ENCODE measurements at regions not wholly inside any gene's neighbourhood (a gene's known extent, or its start where the extent isn't known, plus 50 kb on each side); places are given as distances from the start of the nearest gene placed in this dataset.

DNA sequence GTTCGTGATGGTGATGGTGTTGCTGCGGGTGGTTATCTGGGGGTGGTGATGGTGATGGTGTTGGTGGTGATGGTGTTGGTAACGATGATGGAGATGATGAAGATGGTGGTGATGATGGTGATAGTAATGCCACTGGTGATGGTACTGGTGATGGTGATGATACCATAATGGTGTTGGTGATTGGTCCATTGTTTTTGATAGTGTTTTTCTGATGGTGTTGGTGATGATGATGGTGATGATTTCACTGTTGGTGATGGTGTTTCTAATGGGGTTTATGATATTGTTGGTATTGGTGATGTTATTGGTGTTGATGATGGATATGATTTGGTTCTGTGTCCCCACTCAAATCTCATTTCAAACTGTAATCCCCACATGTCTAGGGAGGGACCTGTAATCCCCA lies 51.7 kb upstream of the PITRM1 start:
- in situ Hi-C loops (cut with MboI; ENCODE audit: low sequenced_read_pairs) = loop anchor here (10.0 to 25.0 kb wide), 2 partner anchors 551 to 1288 kb away; no protein-coding TSS in a partner anchor
- no peak for DNase-seq
- Histone ChIP-seq H2AK5ac (ENCODE audit: low read depth, low read length) (peak overlapping the region; percentile 94), H3K14ac (replicated peaks; ENCODE audit: low read depth, low read length) (no peak overlapping the region), H4K5ac (ENCODE audit: low read depth, low read length) (no peak overlapping the region), H3K9me1 (ENCODE audit: insufficient read depth, low read length) (peaks cover 12% of the 10 kb centered on the region), H3K9ac (ENCODE audit: low read depth, low read length) (no peak overlapping the region), H3K36me3 (ENCODE audit: control insufficient read depth, insufficient read depth, low read length) (no peaks in the 10 kb centered on the region), H3K79me1 (ENCODE audit: low read depth in 1 of 2, low read length in 2 of 2) (no peaks in the 10 kb centered on the region), H2AFZ (replicated peaks; ENCODE audit: low read length, poor library complexity) (no peak overlapping the region), H3K23ac (ENCODE audit: low read depth, low read length) (no peak overlapping the region), H2BK120ac (ENCODE audit: low read depth, low read length) (no peak overlapping the region), H2BK15ac (ENCODE audit: low read depth, low read length) (peak overlapping the region; percentile 81; the same call in 2 of the 3 replicates), H4K20me1 (ENCODE audit: insufficient read depth, low read length) (no peaks in the 10 kb centered on the region), H4K91ac (ENCODE audit: insufficient read depth, low read depth, low read length) (peak overlapping the region; percentile 64; the same call in 1 of the 2 replicates), H3K56ac (ENCODE audit: extremely low read depth, insufficient read depth, low read length) (no peak overlapping the region), H4K8ac (ENCODE audit: low read depth in 2 of 2, low read length in 2 of 2) (no peak overlapping the region), H3K4ac (ENCODE audit: low read depth, low read length) (no peak overlapping the region), H2BK5ac (ENCODE audit: low read depth, low read length, poor library complexity, severe bottlenecking) (peak overlapping the region; percentile 30), H3K4me2 (ENCODE audit: low read depth, low read length) (no peak overlapping the region), H2BK20ac (ENCODE audit: low read depth, low read length) (peak overlapping the region; percentile 33), H3K18ac (ENCODE audit: low read depth, low read length) (no peak overlapping the region), H3K4me3 (ENCODE audit: insufficient read depth, low read depth, low read length) (no peak overlapping the region), H2AK9ac (replicated peaks; ENCODE audit: low read depth, low read length, poor library complexity) (no peak overlapping the region), H3K4me1 (ENCODE audit: control insufficient read depth, insufficient read depth, low read length) (peaks cover 11% of the 10 kb centered on the region), H3K27me3 (ENCODE audit: control insufficient read depth, insufficient read depth, low read length) (no peaks in the 10 kb centered on the region), H3K27ac (ENCODE audit: insufficient read depth, low read length) (no peak overlapping the region), H3K9me3 (ENCODE audit: control insufficient read depth, insufficient read depth, low read length) (no peaks in the 10 kb centered on the region)
- dilution Hi-C loops (cut with HindIII; ENCODE audit: low sequenced_read_pairs, unreplicated experiment) = no loop called here
- TF ChIP-seq RFX5 (IDR thresholded peaks at IDR 0.05; ENCODE audit: low read depth, low read length) (no peak), MAZ (IDR thresholded peaks at IDR 0.05; ENCODE audit: borderline replicate concordance, low read depth, low read length) (no peak), CEBPB (IDR thresholded peaks at IDR 0.05; ENCODE audit: low read depth, low read length) (no peak), CTCF (conservative IDR thresholded peaks at IDR 0.05; ENCODE audit: low read depth, low read length) (no peak), NFE2L2 (IDR thresholded peaks at IDR 0.05; ENCODE audit: low read depth, low read length) (no peak), CHD1 (IDR thresholded peaks at IDR 0.05; ENCODE audit: low read depth, low read length) (no peak), SMC3 (IDR thresholded peaks at IDR 0.05; ENCODE audit: low read depth, low read length) (no peak), RAD21 (IDR thresholded peaks at IDR 0.05; ENCODE audit: low read length) (no peak), FOS (IDR thresholded peaks at IDR 0.05; ENCODE audit: low read depth, low read length) (no peak), BHLHE40 (IDR thresholded peaks at IDR 0.05; ENCODE audit: low read depth, low read length) (no peak), POLR2A (IDR thresholded peaks at IDR 0.05; ENCODE audit: low read depth, low read length) (no peak), MXI1 (IDR thresholded peaks at IDR 0.05; ENCODE audit: borderline replicate concordance, low read depth, low read length) (no peak), RCOR1 (IDR thresholded peaks at IDR 0.05; ENCODE audit: insufficient replicate concordance, low read length) (no peak), MAFK (IDR thresholded peaks at IDR 0.05; ENCODE audit: low read depth, low read length) (no peak)
- TF ChIP-seq, protein P1, sequence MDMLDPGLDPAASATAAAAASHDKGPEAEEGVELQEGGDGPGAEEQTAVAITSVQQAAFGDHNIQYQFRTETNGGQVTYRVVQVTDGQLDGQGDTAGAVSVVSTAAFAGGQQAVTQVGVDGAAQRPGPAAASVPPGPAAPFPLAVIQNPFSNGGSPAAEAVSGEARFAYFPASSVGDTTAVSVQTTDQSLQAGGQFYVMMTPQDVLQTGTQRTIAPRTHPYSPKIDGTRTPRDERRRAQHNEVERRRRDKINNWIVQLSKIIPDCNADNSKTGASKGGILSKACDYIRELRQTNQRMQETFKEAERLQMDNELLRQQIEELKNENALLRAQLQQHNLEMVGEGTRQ (IDR thresholded peaks at IDR 0.05; ENCODE audit: low read depth, low read length) = no peak
- TF ChIP-seq, protein P2, sequence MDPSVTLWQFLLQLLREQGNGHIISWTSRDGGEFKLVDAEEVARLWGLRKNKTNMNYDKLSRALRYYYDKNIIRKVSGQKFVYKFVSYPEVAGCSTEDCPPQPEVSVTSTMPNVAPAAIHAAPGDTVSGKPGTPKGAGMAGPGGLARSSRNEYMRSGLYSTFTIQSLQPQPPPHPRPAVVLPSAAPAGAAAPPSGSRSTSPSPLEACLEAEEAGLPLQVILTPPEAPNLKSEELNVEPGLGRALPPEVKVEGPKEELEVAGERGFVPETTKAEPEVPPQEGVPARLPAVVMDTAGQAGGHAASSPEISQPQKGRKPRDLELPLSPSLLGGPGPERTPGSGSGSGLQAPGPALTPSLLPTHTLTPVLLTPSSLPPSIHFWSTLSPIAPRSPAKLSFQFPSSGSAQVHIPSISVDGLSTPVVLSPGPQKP (IDR thresholded peaks at IDR 0.05; ENCODE audit: borderline replicate concordance, low read depth, low read length) = no peak
- intact Hi-C loops (cut with micrococcal nuclease) = no loop called here
- no TSS peak for BruUV-seq (replicated peaks)
- ChIA-PET POLR2A (ENCODE audit: unreplicated experiment) (no interaction called here), CTCF (no interaction called here)
- ATAC-seq (ENCODE audit: low read depth) = no peak
- 100% methylated on average over 1 of the region's 3 CpGs; no CpG with 5 or more reads in 1 of the 2 experiments for WGBS, 2 experiments (ENCODE audit: extremely low coverage in 2 of 2, insufficient read length in 1 of 2)
